Hepatocyte (in vitro differentiated cells): ENCODE measurements at regions not wholly inside any gene's neighbourhood (a gene's known extent, or its start where the extent isn't known, plus 50 kb on each side); places are given as distances from the start of the nearest gene placed in this dataset.

Source experiments
- DNase-seq: peaks from one replicate; pipeline ENCODE4 v3.0.0-alpha.2; 2016; ENCODE audit warnings: low spot score
- H2AFZ ChIP-seq: fragments of 200-600 bp; sonication (generic); 2 replicates; pipeline ENCODE4 v1.6.0; 2016; ENCODE audit warnings: antibody characterized with exemption, mild to moderate bottlenecking
- H3K27ac ChIP-seq: fragments of 200-600 bp; sonication (generic); 2 replicates; pipeline ENCODE4 v1.5.1; 2016; ENCODE audit warnings: mild to moderate bottlenecking
- H3K27me3 ChIP-seq: fragments of 200-600 bp; sonication (generic); 2 replicates; pipeline ENCODE4 v1.6.1; 2016
- H3K36me3 ChIP-seq: fragments of 200-600 bp; sonication (generic); replicated peaks from 2 replicates; pipeline ENCODE4 v1.5.1; 2016; ENCODE audit warnings: low read depth; ENCODE audit not compliant: insufficient read depth
- H3K4me1 ChIP-seq: fragments of 200-600 bp; sonication (generic); 2 replicates; pipeline ENCODE4 v1.5.1; 2016; ENCODE audit warnings: mild to moderate bottlenecking, moderate library complexity; ENCODE audit not compliant: insufficient read depth
- H3K4me2 ChIP-seq: fragments of 200-600 bp; sonication (generic); 2 replicates; pipeline ENCODE4 v1.6.0; 2016
- H3K4me3 ChIP-seq: fragments of 200-600 bp; sonication (generic); 2 replicates; pipeline ENCODE4 v1.5.1; 2016; ENCODE audit warnings: mild to moderate bottlenecking
- H3K79me2 ChIP-seq: fragments of 200-600 bp; sonication (generic); 2 replicates; pipeline ENCODE4 v1.6.0; 2017; ENCODE audit warnings: mild to moderate bottlenecking
- H3K9me2 ChIP-seq: fragments of 200-600 bp; sonication (generic); replicated peaks from 2 replicates; pipeline ENCODE4 v1.6.0; 2017; ENCODE audit warnings: mild to moderate bottlenecking; ENCODE audit not compliant: insufficient read depth
- H3K9me3 ChIP-seq: fragments of 200-600 bp; sonication (generic); 2 replicates; pipeline ENCODE4 v1.5.1; 2016; ENCODE audit warnings: low read depth, mild to moderate bottlenecking
- H4K20me1 ChIP-seq: fragments of 200-600 bp; sonication (generic); 2 replicates; pipeline ENCODE4 v1.6.0; 2016; ENCODE audit warnings: mild to moderate bottlenecking; ENCODE audit not compliant: insufficient read depth, poor library complexity, severe bottlenecking
- CTCF ChIP-seq: fragments of 200-600 bp; sonication (generic); IDR thresholded peaks from 2 replicates; pipeline ENCODE4 v1.5.1; 2016; ENCODE audit warnings: antibody characterized with exemption, mild to moderate bottlenecking; ENCODE audit not compliant: poor library complexity
- EZH2 ChIP-seq: fragments of 200-600 bp; sonication (generic); IDR thresholded peaks from 2 replicates; pipeline ENCODE4 v1.6.1; 2016; ENCODE audit warnings: antibody characterized with exemption, mild to moderate bottlenecking, borderline replicate concordance
- EZH2phosphoT487 ChIP-seq: fragments of 200-600 bp; sonication (generic); IDR thresholded peaks from one replicate; pipeline ENCODE4 v1.6.1; 2018; ENCODE audit warnings: antibody characterized with exemption, mild to moderate bottlenecking, low read depth, moderate library complexity; ENCODE audit not compliant: unreplicated experiment, severe bottlenecking
- WGBS: methylation state at CpG from one replicate; pipeline ENCODE4 v1.1.6; 2016; ENCODE audit warnings: low lambda C conversion rate; ENCODE audit errors: missing lambda C conversion rate; 5-methylcytosine and 5-hydroxymethylcytosine counted together

- no peak overlapping the region for H3K4me3 ChIP-seq
- H3K4me2 ChIP-seq: no peak overlapping the region
- H3K27ac ChIP-seq: no peak overlapping the region
- TF ChIP-seq EZH2phosphoT487 (no peak), CTCF (no peak), EZH2 (no peak)
- H2AFZ ChIP-seq: no peak overlapping the region
- no peaks in the 10 kb centered on the region for H3K36me3 ChIP-seq
- H3K4me1 ChIP-seq: peaks cover 27% of the 10 kb centered on the region
- H3K27me3 ChIP-seq: no peaks in the 10 kb centered on the region
- no peaks in the 10 kb centered on the region for H3K9me2 ChIP-seq
- 82% methylated on average over 8 of the region's 8 CpGs for WGBS
- H4K20me1 ChIP-seq: no peaks in the 10 kb centered on the region
- no peaks in the 10 kb centered on the region for H3K9me3 ChIP-seq
- no peaks in the 10 kb centered on the region for H3K79me2 ChIP-seq
- DNase-seq: no peak
These were observed 77.5 kb downstream of the BMP4 start for GRCh38 chr14:53879022-53879686.

- no peaks in the 10 kb centered on the region for H3K36me3 ChIP-seq
- H2AFZ ChIP-seq: no peak overlapping the region
- H3K27ac ChIP-seq: no peak overlapping the region
- TF ChIP-seq CTCF (no peak), EZH2 (no peak), EZH2phosphoT487 (no peak)
- H3K9me3 ChIP-seq: no peaks in the 10 kb centered on the region
- 95% methylated on average over 2 of the region's 2 CpGs for WGBS
- no peaks in the 10 kb centered on the region for H4K20me1 ChIP-seq
- H3K4me2 ChIP-seq: no peak overlapping the region
- no peaks in the 10 kb centered on the region for H3K27me3 ChIP-seq
- H3K79me2 ChIP-seq: no peaks in the 10 kb centered on the region
- no peaks in the 10 kb centered on the region for H3K9me2 ChIP-seq
- peaks cover 11% of the 10 kb centered on the region for H3K4me1 ChIP-seq
- H3K4me3 ChIP-seq: no peak overlapping the region
- no peak for DNase-seq
These were observed 81.2 kb downstream of the BMP4 start for GRCh38 chr14:53875324-53875897.

DNA sequence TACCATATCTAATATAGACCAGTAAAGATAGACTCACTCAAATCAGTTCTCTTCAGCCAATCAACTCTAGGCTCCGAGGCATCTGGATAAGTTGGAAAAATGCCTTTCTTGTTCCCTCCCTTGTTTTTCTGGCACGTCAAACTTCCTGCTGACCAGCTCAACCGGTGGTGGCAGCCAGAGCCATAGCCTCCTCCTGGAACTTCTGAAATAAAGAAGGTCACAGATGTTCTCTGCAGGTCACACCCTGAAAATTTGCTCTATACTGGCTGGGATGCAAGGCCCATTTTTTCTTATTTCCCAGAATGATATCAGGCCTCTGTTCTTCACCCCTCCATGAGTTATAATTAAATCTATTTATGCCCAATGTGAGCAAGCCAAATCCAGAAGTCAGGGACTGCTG lies 81.9 kb downstream of the BMP4 start:
- no peak overlapping the region for H3K4me2 ChIP-seq
- H3K27ac ChIP-seq: no peak overlapping the region
- no peaks in the 10 kb centered on the region for H3K9me3 ChIP-seq
- no peaks in the 10 kb centered on the region for H3K79me2 ChIP-seq
- TF ChIP-seq CTCF (no peak), EZH2 (no peak), EZH2phosphoT487 (no peak)
- no peaks in the 10 kb centered on the region for H3K36me3 ChIP-seq
- H3K4me1 ChIP-seq: peaks cover 8% of the 10 kb centered on the region
- DNase-seq: no peak
- no peak overlapping the region for H3K4me3 ChIP-seq
- no peaks in the 10 kb centered on the region for H4K20me1 ChIP-seq
- H2AFZ ChIP-seq: no peak overlapping the region
- H3K27me3 ChIP-seq: no peaks in the 10 kb centered on the region
- 90% methylated on average over 3 of the region's 3 CpGs for WGBS
- H3K9me2 ChIP-seq: no peaks in the 10 kb centered on the region
